Putamen (tissue), 1 donor: ENCODE measurements at regions not wholly inside any gene's neighbourhood (a gene's known extent, or its start where the extent isn't known, plus 50 kb on each side); places are given as distances from the start of the nearest gene placed in this dataset.
"Not testable (repeated sequence)": the region's sequence is repeated elsewhere in the genome, so short reads cannot be mapped to it uniquely, and the experiment has no call there.

Experiments
- DNase-seq: peaks from one replicate; pipeline ENCODE4 v3.0.0-alpha.2; 2016; ENCODE audit warnings: low spot score

GRCh38 chr5:28404363-28405071 is 1366.1 kb upstream of the CDH9 start:
- DNase-seq: no peak

GRCh38 chr5:28403846-28404245 is 1365.5 kb upstream of the CDH9 start:
- DNase-seq: no peak

GRCh38 chr5:28402590-28403301 is 1364.4 kb upstream of the CDH9 start:
- no peak for DNase-seq

- no peak for DNase-seq
Measured at GRCh38 chr5:28400076-28400475, 1361.7 kb upstream of the CDH9 start.

GRCh38 chr5:28399211-28399610 is 1360.8 kb upstream of the CDH9 start:
- DNase-seq: no peak

GRCh38 chr5:28398185-28398584 is 1359.8 kb upstream of the CDH9 start:
- DNase-seq: no peak

- no peak for DNase-seq
Measured at GRCh38 chr5:28397502-28397941, 1359.1 kb upstream of the CDH9 start.

- DNase-seq: no peak
Measured at GRCh38 chr5:28391277-28391676, 1352.9 kb upstream of the CDH9 start.

- no peak for DNase-seq
Measured at GRCh38 chr5:28390341-28390740, 1352.0 kb upstream of the CDH9 start.

- not testable (repeated sequence) for DNase-seq
Measured at GRCh38 chr5:28389727-28390126, 1351.3 kb upstream of the CDH9 start.

- DNase-seq: no peak
Measured at GRCh38 chr5:28388428-28388827, 1350.0 kb upstream of the CDH9 start.

GRCh38 chr5:28386712-28387111 is 1348.3 kb upstream of the CDH9 start:
- DNase-seq: no peak

- no peak for DNase-seq
Measured at GRCh38 chr5:28380167-28380566, 1341.8 kb upstream of the CDH9 start.

- DNase-seq: no peak
Measured at GRCh38 chr5:28374492-28374967, 1336.1 kb upstream of the CDH9 start.

GRCh38 chr5:28370896-28371295 is 1332.5 kb upstream of the CDH9 start:
- no peak for DNase-seq

GRCh38 chr5:28369418-28369817 is 1331.0 kb upstream of the CDH9 start:
- DNase-seq: no peak

GRCh38 chr5:28355831-28356230 is 1317.4 kb upstream of the CDH9 start:
- no peak for DNase-seq

GRCh38 chr5:28346696-28347095 is 1308.3 kb upstream of the CDH9 start:
- no peak for DNase-seq

GRCh38 chr5:28344836-28345433 is 1306.5 kb upstream of the CDH9 start:
- peak; percentile 16 for DNase-seq

- DNase-seq: no peak
Measured at GRCh38 chr5:28329176-28329575, 1290.8 kb upstream of the CDH9 start.

GRCh38 chr5:28328681-28329080 is 1290.3 kb upstream of the CDH9 start:
- no peak for DNase-seq

GRCh38 chr5:28324174-28324573 is 1285.8 kb upstream of the CDH9 start:
- DNase-seq: no peak

GRCh38 chr5:28313953-28314352 is 1275.6 kb upstream of the CDH9 start:
- no peak for DNase-seq
